ENCODE measurements at regions not wholly inside any gene's neighbourhood (a gene's known extent, or its start where the extent isn't known, plus 50 kb on each side); places are given as distances from the start of the nearest gene placed in this dataset.
A peak's percentile ranks its signal among the peaks of the same experiment; 100 is the strongest.

DNA sequence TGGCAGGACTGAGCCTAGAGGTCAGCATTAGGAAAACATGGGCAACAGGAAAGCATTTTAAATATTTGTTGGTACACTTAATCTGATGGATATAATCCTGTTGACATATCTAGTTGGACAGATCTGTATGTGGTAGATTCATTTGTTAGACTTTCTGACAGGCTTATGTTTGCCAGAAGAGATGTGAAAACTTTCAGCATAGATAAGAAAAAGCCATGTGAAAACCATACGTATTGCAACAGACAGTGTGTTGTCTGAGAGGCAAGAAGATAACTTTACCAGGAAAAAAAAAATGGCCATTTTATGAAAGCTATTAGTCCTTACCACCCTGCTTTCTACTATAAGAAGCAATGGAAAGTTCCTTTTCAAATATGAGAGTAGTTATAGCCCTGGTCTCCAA, 1902.2 kb upstream of the C9orf72 start:
- intact Hi-C loops (cut with DNase I): no loop called here
- Histone ChIP-seq H3K4me3 (no peak overlapping the region), H3K4me1 (no peaks in the 10 kb centered on the region), H3K27me3 (no peaks in the 10 kb centered on the region), H3K9me3 (no peaks in the 10 kb centered on the region), H3K36me3 (no peaks in the 10 kb centered on the region), H3K27ac (no peak overlapping the region)
- DNase-seq (no peak), ATAC-seq (no peak)
- TF ChIP-seq CTCF (IDR thresholded peaks at IDR 0.05): no peak

DNA sequence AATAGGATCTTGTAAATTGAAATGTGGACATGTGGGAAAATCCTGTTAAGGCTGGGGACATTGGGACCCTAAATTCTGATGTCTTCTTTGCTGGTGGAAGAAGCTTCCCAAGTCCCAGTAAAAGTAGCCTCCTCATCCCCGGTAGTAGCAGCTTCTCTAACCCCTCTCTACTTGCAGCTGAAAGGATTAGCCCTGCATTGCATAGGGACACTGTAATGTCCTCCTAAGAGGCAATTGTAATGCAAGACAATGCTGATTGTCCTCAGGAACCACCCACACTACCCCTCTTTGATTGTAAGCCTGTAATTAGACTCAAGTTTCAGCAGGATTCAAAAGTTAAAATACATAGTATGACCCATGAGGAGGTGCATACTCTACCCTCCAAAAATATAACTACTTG, 1938.4 kb upstream of the C9orf72 start:
- Histone ChIP-seq H3K4me1 (no peaks in the 10 kb centered on the region), H3K9me3 (no peaks in the 10 kb centered on the region), H3K36me3 (no peaks in the 10 kb centered on the region), H3K27me3 (no peaks in the 10 kb centered on the region), H3K4me3 (no peak overlapping the region), H3K27ac (no peak overlapping the region)
- TF ChIP-seq CTCF (IDR thresholded peaks at IDR 0.05): no peak
- no peak for ATAC-seq
- intact Hi-C loops (cut with DNase I): no loop called here
- DNase-seq: no peak

DNA sequence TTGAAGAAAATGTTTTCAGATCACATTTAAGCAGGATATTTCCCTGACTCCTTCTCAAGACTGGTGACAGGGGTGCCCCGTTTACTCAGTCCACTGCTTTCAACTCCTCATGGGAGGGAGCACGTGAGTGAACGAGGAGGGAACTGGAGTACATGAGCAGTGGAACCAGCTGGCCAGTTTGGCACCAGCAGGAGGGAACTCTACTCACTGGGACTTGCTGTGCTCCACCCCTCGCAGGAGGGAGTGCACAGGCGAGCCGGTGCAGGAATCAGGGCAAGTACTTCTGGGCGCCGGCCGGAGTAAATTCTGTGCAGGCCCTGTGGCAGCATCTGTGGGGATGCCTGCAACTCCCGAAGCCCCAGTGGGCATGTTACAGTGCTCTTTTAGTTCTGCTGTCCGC, 1941.1 kb upstream of the C9orf72 start:
- H3K9me3 ChIP-seq: no peaks in the 10 kb centered on the region
- H3K27me3 ChIP-seq: no peaks in the 10 kb centered on the region
- no peak for TF ChIP-seq CTCF (IDR thresholded peaks at IDR 0.05)
- DNase-seq (no peak), ATAC-seq (peak; percentile 31)
- no peaks in the 10 kb centered on the region for H3K36me3 ChIP-seq
- H3K4me1 ChIP-seq: no peaks in the 10 kb centered on the region
- H3K4me3 ChIP-seq: no peak overlapping the region
- intact Hi-C loops (cut with DNase I): no loop called here
- no peak overlapping the region for H3K27ac ChIP-seq

DNA sequence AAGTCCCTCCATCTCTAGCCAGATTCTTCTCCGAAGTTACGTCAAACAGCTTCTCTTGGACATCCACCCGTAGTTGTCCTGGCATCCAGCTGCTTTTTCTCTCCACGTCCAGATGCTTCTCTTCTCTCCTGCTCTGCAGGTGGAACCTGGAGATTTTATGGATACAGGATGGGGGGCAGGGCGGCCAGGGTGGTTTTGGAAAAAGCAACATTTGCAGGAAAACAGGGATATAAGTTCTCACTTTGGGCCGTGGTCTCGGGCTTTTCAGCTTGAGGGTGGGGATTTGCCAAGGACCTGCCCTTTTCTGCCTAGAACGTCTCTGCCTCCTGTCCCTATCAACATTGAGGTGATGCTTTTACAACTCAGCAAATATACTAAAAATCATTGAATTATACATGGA, 1941.6 kb upstream of the C9orf72 start:
- Histone ChIP-seq H3K4me1 (no peaks in the 10 kb centered on the region), H3K27me3 (no peaks in the 10 kb centered on the region), H3K4me3 (no peak overlapping the region), H3K9me3 (no peaks in the 10 kb centered on the region), H3K27ac (no peak overlapping the region), H3K36me3 (no peaks in the 10 kb centered on the region)
- TF ChIP-seq CTCF (IDR thresholded peaks at IDR 0.05): no peak
- intact Hi-C loops (cut with DNase I): no loop called here
- DNase-seq (no peak), ATAC-seq (no peak)

- Histone ChIP-seq H3K27me3 (no peaks in the 10 kb centered on the region), H3K27ac (no peak overlapping the region), H3K36me3 (no peaks in the 10 kb centered on the region), H3K9me3 (no peaks in the 10 kb centered on the region), H3K4me1 (no peaks in the 10 kb centered on the region), H3K4me3 (no peak overlapping the region)
- ATAC-seq (no peak), DNase-seq (no peak)
- intact Hi-C loops (cut with DNase I): no loop called here
- no peak for TF ChIP-seq CTCF (IDR thresholded peaks at IDR 0.05)
Observed at GRCh38 chr9:29548436-29548835, 1975.2 kb upstream of the C9orf72 start.

DNA sequence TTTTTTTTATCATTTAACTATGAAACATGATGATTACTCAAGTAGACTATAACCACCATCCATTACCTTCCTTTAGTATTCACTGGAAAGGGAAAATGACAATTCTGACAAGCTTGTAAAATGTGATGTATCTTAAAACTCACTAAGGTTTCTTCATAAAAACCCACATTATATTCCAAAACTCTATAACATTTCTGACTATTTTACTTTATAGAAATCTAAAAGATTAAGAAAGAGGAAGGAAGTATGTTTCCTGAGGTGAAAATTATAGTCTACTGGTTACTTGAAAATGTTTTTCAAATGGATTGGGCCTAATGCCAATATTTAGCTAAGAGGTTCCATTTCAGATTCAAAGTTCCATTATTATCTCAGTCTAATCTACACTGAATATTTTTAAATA, 1982.2 kb upstream of the C9orf72 start:
- Histone ChIP-seq H3K27me3 (no peaks in the 10 kb centered on the region), H3K27ac (no peak overlapping the region), H3K36me3 (no peaks in the 10 kb centered on the region), H3K4me1 (no peaks in the 10 kb centered on the region), H3K9me3 (no peaks in the 10 kb centered on the region), H3K4me3 (no peak overlapping the region)
- no peak for DNase-seq
- intact Hi-C loops (cut with DNase I): no loop called here
- no peak for TF ChIP-seq CTCF (IDR thresholded peaks at IDR 0.05)
- no peak for ATAC-seq
